MM.1S (cell line): ENCODE measurements at regions not wholly inside any gene's neighbourhood (a gene's known extent, or its start where the extent isn't known, plus 50 kb on each side); places are given as distances from the start of the nearest gene placed in this dataset.

Experiments
- CTCF ChIP-seq: fragments of 300-600 bp; sonication (generic); IDR thresholded peaks from 2 replicates; pipeline ENCODE4 v1.5.1; 2016; ENCODE audit warnings: antibody characterized with exemption, low read length, mixed read lengths
- EZH2 ChIP-seq: fragments of 300-600 bp; sonication (generic); optimal IDR thresholded peaks from 2 replicates; pipeline ENCODE3; 2017; ENCODE audit warnings: low read depth, mild to moderate bottlenecking, antibody characterized with exemption, low read length, mixed read lengths
- EZH2phosphoT487 ChIP-seq: fragments of 300-600 bp; sonication (generic); IDR thresholded peaks from 2 replicates; pipeline ENCODE4 v1.6.1; 2018; ENCODE audit warnings: antibody characterized with exemption, low read length

- TF ChIP-seq CTCF, result peak; percentile 85
- no peak for TF ChIP-seq EZH2
- TF ChIP-seq EZH2phosphoT487, result no peak
Observed at GRCh38 chr11:103682318-103683184, 353.9 kb upstream of the DDI1 start.
